IPS DF 4.7 (cell line): ENCODE measurements at regions not wholly inside any gene's neighbourhood (a gene's known extent, or its start where the extent isn't known, plus 50 kb on each side); places are given as distances from the start of the nearest gene placed in this dataset.

Source experiments
- DNase-seq: peaks from one replicate; pipeline ENCODE4 v3.0.0-alpha.2; 2013; ENCODE audit warnings: low spot score; ENCODE audit errors: extremely low read depth

- no peak for DNase-seq
Observed at GRCh38 chr6:95352064-95352795, 225.1 kb upstream of the MANEA start.

- no peak for DNase-seq
Observed at GRCh38 chr6:95354551-95354950, 222.8 kb upstream of the MANEA start.

GRCh38 chr6:95357380-95358020 is 219.8 kb upstream of the MANEA start:
- DNase-seq: no peak

GRCh38 chr6:95364016-95364604 is 213.2 kb upstream of the MANEA start:
- DNase-seq: no peak

- DNase-seq: no peak
Observed at GRCh38 chr6:95365454-95365853, 211.9 kb upstream of the MANEA start.

GRCh38 chr6:95366414-95366813 is 210.9 kb upstream of the MANEA start:
- DNase-seq: no peak

- no peak for DNase-seq
Observed at GRCh38 chr6:95383878-95384277, 193.5 kb upstream of the MANEA start.

- DNase-seq: no peak
Observed at GRCh38 chr6:95384988-95385387, 192.3 kb upstream of the MANEA start.

- no peak for DNase-seq
Observed at GRCh38 chr6:95387845-95388244, 189.5 kb upstream of the MANEA start.

- no peak for DNase-seq
Observed at GRCh38 chr6:95404777-95405176, 172.6 kb upstream of the MANEA start.

GRCh38 chr6:95408111-95408510 is 169.2 kb upstream of the MANEA start:
- DNase-seq: no peak

- DNase-seq: no peak
Observed at GRCh38 chr6:95410168-95410567, 167.2 kb upstream of the MANEA start.

GRCh38 chr6:95413789-95414188 is 163.5 kb upstream of the MANEA start:
- no peak for DNase-seq

GRCh38 chr6:95417856-95418255 is 159.5 kb upstream of the MANEA start:
- DNase-seq: no peak

- no peak for DNase-seq
Observed at GRCh38 chr6:95420792-95421191, 156.5 kb upstream of the MANEA start.

- no peak for DNase-seq
Observed at GRCh38 chr6:95423331-95423730, 154.0 kb upstream of the MANEA start.

- no peak for DNase-seq
Observed at GRCh38 chr6:95431637-95432228, 145.6 kb upstream of the MANEA start.

GRCh38 chr6:95439741-95440140 is 137.6 kb upstream of the MANEA start:
- no peak for DNase-seq

- DNase-seq: no peak
Observed at GRCh38 chr6:95448208-95448607, 129.1 kb upstream of the MANEA start.

- no peak for DNase-seq
Observed at GRCh38 chr6:95469511-95469910, 107.8 kb upstream of the MANEA start.

- DNase-seq: no peak
Observed at GRCh38 chr6:95478941-95479340, 98.4 kb upstream of the MANEA start.

GRCh38 chr6:95487817-95488216 is 89.5 kb upstream of the MANEA start:
- no peak for DNase-seq
